HEK293T (cell line): ENCODE measurements at regions not wholly inside any gene's neighbourhood (a gene's known extent, or its start where the extent isn't known, plus 50 kb on each side); places are given as distances from the start of the nearest gene placed in this dataset.

Source experiments
- ARNT ChIP-seq: fragments of 450-650 bp; IDR thresholded peaks from 2 replicates; pipeline ENCODE4 v1.6.1; 2017; ENCODE audit warnings: mild to moderate bottlenecking
- BHLHE40 ChIP-seq: fragments of 450-650 bp; IDR thresholded peaks from 2 replicates; pipeline ENCODE4 v1.6.1; 2016; ENCODE audit warnings: mild to moderate bottlenecking, moderate library complexity, borderline replicate concordance
- CTBP1 ChIP-seq: fragments of 450-650 bp; IDR thresholded peaks from 2 replicates; pipeline ENCODE4 v1.6.1; 2016; ENCODE audit warnings: borderline replicate concordance
- ELF4 ChIP-seq: fragments of 450-650 bp; IDR thresholded peaks from 2 replicates; pipeline ENCODE4 v1.6.1; 2017; ENCODE audit warnings: antibody characterized with exemption
- FOXA1 ChIP-seq: fragments of 450-650 bp; IDR thresholded peaks from 2 replicates; pipeline ENCODE4 v1.6.1; 2016; ENCODE audit warnings: mild to moderate bottlenecking
- FOXM1 ChIP-seq: fragments of 450-650 bp; IDR thresholded peaks from 2 replicates; pipeline ENCODE4 v1.6.1; 2017; ENCODE audit warnings: mild to moderate bottlenecking, borderline replicate concordance
- LEF1 ChIP-seq: fragments of 450-650 bp; IDR thresholded peaks from 2 replicates; pipeline ENCODE4 v1.6.1; 2017; ENCODE audit warnings: mild to moderate bottlenecking, borderline replicate concordance
- NFRKB ChIP-seq: fragments of 450-650 bp; IDR thresholded peaks from 2 replicates; pipeline ENCODE4 v1.6.1; 2016; ENCODE audit warnings: mild to moderate bottlenecking, moderate library complexity
- SP1 ChIP-seq: fragments of 450-650 bp; IDR thresholded peaks from 2 replicates; pipeline ENCODE4 v1.6.1; 2017
- SUZ12 ChIP-seq: fragments of 450-650 bp; IDR thresholded peaks from 2 replicates; pipeline ENCODE4 v1.6.1; 2016; ENCODE audit warnings: mild to moderate bottlenecking
- TARDBP ChIP-seq: fragments of 450-650 bp; IDR thresholded peaks from 2 replicates; pipeline ENCODE4 v1.6.1; 2016
- TF ChIP-seq, protein P1 (sequence below): fragments of 450-650 bp; IDR thresholded peaks from 2 replicates; pipeline ENCODE4 v1.6.1; 2016

DNA sequence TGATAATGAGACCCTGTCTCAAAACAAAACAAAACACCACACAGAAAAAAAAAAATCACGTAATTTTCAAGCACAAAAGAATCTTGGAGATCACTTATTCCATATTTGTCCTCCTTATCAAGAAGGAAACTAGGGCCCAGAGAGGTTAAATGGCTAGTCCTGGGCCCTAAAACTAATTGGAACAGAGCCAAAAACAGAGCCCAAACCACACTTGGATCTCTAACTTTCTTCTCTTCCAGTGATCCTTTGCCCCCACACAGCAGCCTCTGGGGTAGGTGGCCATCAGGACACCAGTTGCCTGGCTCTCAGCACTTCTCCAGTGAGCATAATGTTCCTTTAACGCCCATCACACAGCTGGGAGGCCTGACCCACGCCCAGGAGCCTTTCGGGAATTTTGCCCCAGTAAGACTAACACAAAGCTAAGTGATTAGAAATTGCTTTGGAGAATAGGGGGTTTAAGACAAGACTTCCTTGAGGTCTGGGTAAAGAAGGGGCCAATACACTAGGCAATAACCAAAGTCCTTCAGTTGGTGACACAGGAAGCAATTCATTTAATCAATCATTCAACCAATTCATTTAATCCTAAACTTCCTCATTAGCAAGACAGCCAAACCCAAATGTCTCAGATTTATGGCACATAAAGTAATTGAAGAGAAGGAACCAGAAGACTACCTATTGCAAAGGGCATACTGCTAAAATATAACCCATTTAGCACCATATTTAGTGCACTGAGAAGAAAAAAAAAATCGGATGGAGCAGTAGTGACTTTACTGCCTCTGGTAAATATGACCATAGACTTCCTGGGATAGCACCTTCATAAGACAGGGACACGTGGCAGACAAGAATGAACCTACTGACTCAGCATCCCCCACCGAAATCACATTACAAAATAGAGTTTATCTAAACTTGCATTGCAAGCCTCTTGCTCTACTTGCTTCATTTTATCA is 77.8 kb downstream of the ZNF608 start:
- TF ChIP-seq SP1 (no peak), BHLHE40 (no peak), SUZ12 (no peak), FOXM1 (no peak), LEF1 (no peak), NFRKB (no peak), ELF4 (no peak), TARDBP (no peak), CTBP1 (no peak), FOXA1 (no peak), ARNT (no peak)
- TF ChIP-seq, protein P1, sequence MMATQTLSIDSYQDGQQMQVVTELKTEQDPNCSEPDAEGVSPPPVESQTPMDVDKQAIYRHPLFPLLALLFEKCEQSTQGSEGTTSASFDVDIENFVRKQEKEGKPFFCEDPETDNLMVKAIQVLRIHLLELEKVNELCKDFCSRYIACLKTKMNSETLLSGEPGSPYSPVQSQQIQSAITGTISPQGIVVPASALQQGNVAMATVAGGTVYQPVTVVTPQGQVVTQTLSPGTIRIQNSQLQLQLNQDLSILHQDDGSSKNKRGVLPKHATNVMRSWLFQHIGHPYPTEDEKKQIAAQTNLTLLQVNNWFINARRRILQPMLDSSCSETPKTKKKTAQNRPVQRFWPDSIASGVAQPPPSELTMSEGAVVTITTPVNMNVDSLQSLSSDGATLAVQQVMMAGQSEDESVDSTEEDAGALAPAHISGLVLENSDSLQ = no peak
